SK-N-MC (cell line): ENCODE measurements at regions not wholly inside any gene's neighbourhood (a gene's known extent, or its start where the extent isn't known, plus 50 kb on each side); places are given as distances from the start of the nearest gene placed in this dataset.
A peak's percentile ranks its signal among the peaks of the same experiment; 100 is the strongest.

Experiments
- DNase-seq: peaks from one replicate; pipeline ENCODE4 v3.0.0-alpha.2; 2011; ENCODE audit warnings: low read depth, low spot score
- H3K27ac ChIP-seq: fragments of 200-600 bp; sonication (generic); 2 replicates; pipeline ENCODE4 v1.5.1; 2016; ENCODE audit warnings: mixed run types
- H3K36me3 ChIP-seq: fragments of 200-600 bp; sonication (generic); 2 replicates; pipeline ENCODE4 v1.6.1; 2017; ENCODE audit warnings: antibody characterized with exemption, low read length, mixed read lengths; ENCODE audit not compliant: insufficient read depth
- H3K4me3 ChIP-seq: fragments of 200-600 bp; sonication (generic); 2 replicates; pipeline ENCODE4 v1.5.1; 2016
- H3K9ac ChIP-seq: fragments of 200-600 bp; sonication (generic); 2 replicates; pipeline ENCODE4 v1.8.0; 2017; ENCODE audit warnings: mixed run types, mixed read lengths; ENCODE audit not compliant: insufficient read length
- H3K9me3 ChIP-seq: fragments of 200-600 bp; sonication (generic); 2 replicates; pipeline ENCODE4 v1.6.1; 2017; ENCODE audit warnings: low read depth, mild to moderate bottlenecking, antibody characterized with exemption, low read length, moderate library complexity, mixed read lengths
- EZH2 ChIP-seq: fragments of 200-600 bp; sonication (generic); IDR thresholded peaks from one replicate; pipeline ENCODE4 v1.6.1; 2017; ENCODE audit warnings: antibody characterized with exemption
- FOXP2 ChIP-seq: optimal IDR thresholded peaks from 2 replicates; pipeline ENCODE3; 2011; ENCODE audit warnings: mild to moderate bottlenecking, moderate library complexity; ENCODE audit not compliant: insufficient read depth; ENCODE audit errors: extremely low read length, control extremely low read depth
- POLR2AphosphoS5 ChIP-seq: IDR thresholded peaks from 2 replicates; pipeline ENCODE4 v1.6.1; 2012; ENCODE audit warnings: mild to moderate bottlenecking, low read depth, low read length, borderline replicate concordance

- H3K36me3 ChIP-seq = no peaks in the 10 kb centered on the region
- DNase-seq = no peak
- H3K9me3 ChIP-seq = no peaks in the 10 kb centered on the region
- H3K9ac ChIP-seq = no peak overlapping the region
- no peak overlapping the region for H3K27ac ChIP-seq
- H3K4me3 ChIP-seq = no peak overlapping the region
- TF ChIP-seq EZH2 = no peak
- no peak for TF ChIP-seq FOXP2
These were observed 53.7 kb upstream of the DHX40 start for GRCh38 chr17:59511726-59512125.

- DNase-seq = no peak
- H3K9me3 ChIP-seq = no peaks in the 10 kb centered on the region
- no peak overlapping the region for H3K4me3 ChIP-seq
- no peak overlapping the region for H3K9ac ChIP-seq
- H3K27ac ChIP-seq = no peak overlapping the region
- no peaks in the 10 kb centered on the region for H3K36me3 ChIP-seq
- TF ChIP-seq EZH2 = no peak
- no peak for TF ChIP-seq FOXP2
- no peak for TF ChIP-seq POLR2AphosphoS5
These were observed 52.5 kb upstream of the DHX40 start for GRCh38 chr17:59512844-59513385.

- Histone ChIP-seq H3K9me3 (no peaks in the 10 kb centered on the region), H3K9ac (no peak overlapping the region), H3K4me3 (no peak overlapping the region), H3K36me3 (no peaks in the 10 kb centered on the region), H3K27ac (no peak overlapping the region)
- TF ChIP-seq FOXP2 = no peak
- TF ChIP-seq POLR2AphosphoS5 = no peak
- no peak for TF ChIP-seq EZH2
- peak; percentile 81 for DNase-seq
These were observed 51.2 kb upstream of the DHX40 start for GRCh38 chr17:59513934-59514841.
